Lung (tissue), 11 donors: ENCODE measurements at regions not wholly inside any gene's neighbourhood (a gene's known extent, or its start where the extent isn't known, plus 50 kb on each side); places are given as distances from the start of the nearest gene placed in this dataset.

Experiments
- ATAC-seq: fragments of 200-7000 bp; cut with Tn5 transposase; one replicate; pipeline ENCODE4 v1.9.1; 2020; ENCODE audit warnings: moderate number of reproducible peaks; ENCODE audit not compliant: insufficient read depth, low FRiP score
- DNase-seq, 3 donors: peaks; one replicate each; pipeline ENCODE4 v3.0.0-alpha.2; 2013 to 2017
- H3K27ac ChIP-seq, 2 donors: one replicate each; pipeline ENCODE4 v1.5.1; 2013; ENCODE audit warnings: mild to moderate bottlenecking in 2 of 2, moderate library complexity in 2 of 2, control low read depth in 1 of 2, inconsistent platforms in 1 of 2, low read depth in 1 of 2, low read length in 1 of 2
- H3K27me3 ChIP-seq, 3 donors: one replicate each; pipeline ENCODE4 v1.5.1; 2013; ENCODE audit warnings: low read length in 2 of 3; ENCODE audit not compliant: control insufficient read depth in 3 of 3, insufficient read depth in 3 of 3
- H3K36me3 ChIP-seq, 4 donors: one replicate each; pipeline ENCODE4 v1.5.1; 2013; ENCODE audit warnings: low read length in 4 of 4, mild to moderate bottlenecking in 1 of 4, moderate library complexity in 1 of 4; ENCODE audit not compliant: control insufficient read depth in 4 of 4, insufficient read depth in 4 of 4
- H3K4me1 ChIP-seq, 5 donors: one replicate each; pipeline ENCODE4 v1.5.1; 2013; ENCODE audit warnings: low read length in 5 of 5, mild to moderate bottlenecking in 2 of 5, moderate library complexity in 1 of 5; ENCODE audit not compliant: control insufficient read depth in 5 of 5, insufficient read depth in 5 of 5
- H3K4me3 ChIP-seq: one replicate; pipeline ENCODE4 v1.5.1; 2013; ENCODE audit warnings: mild to moderate bottlenecking, control low read depth, moderate library complexity
- H3K9ac ChIP-seq, 2 donors: one replicate each; pipeline ENCODE4 v1.5.1; 2013; ENCODE audit warnings: low read length in 2 of 2, control low read depth in 1 of 2; ENCODE audit not compliant: insufficient read depth in 1 of 2
- H3K9me3 ChIP-seq, 4 donors: one replicate each; pipeline ENCODE4 v1.5.1; 2013; ENCODE audit warnings: low read length in 3 of 4, mild to moderate bottlenecking in 1 of 4, moderate library complexity in 1 of 4; ENCODE audit not compliant: control insufficient read depth in 4 of 4, insufficient read depth in 3 of 4
- WGBS, 2 donors: extraction: QIAGEN DNeasy Blood & Tissue Kit; methylation state at CpG; one replicate each; pipeline ENCODE4 v1.1.7; 2013; 5-methylcytosine and 5-hydroxymethylcytosine counted together
- TF ChIP-seq, protein P1 (sequence below): IDR thresholded peaks from 2 replicates; pipeline ENCODE4 v1.5.1; 2012; ENCODE audit warnings: mild to moderate bottlenecking; ENCODE audit errors: control extremely low read depth, extremely low read depth
- donor health status: control.
- donor health status: control.
- donor health status: Bipolar disorder and iron deficiency.
- donor health status: healthy.
- donor health status: DM: yes; HTN: yes; CAD: no.

DNA sequence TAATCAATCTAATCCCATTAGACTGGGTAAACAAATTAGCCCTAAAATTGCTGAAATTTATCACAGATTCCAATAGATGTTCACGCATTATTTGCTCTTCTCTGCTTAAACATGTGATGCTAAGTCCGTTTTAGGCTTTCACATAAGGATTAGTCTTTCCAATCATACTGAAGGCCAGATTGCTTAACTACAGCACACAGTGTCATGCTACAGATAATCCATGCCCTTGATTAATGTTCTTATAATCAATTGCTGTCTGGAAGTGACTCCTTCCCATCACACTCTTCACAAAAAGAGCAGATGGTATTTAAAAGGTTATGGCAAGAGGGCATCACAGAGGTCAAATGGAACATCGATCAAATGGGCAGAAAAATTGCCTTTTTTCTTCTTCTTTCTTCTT is 471.5 kb upstream of the ROBO1 start:
- no peaks in the 10 kb centered on the region for H3K36me3 ChIP-seq
- H3K4me3 ChIP-seq = no peak overlapping the region
- H3K27ac ChIP-seq = no peak overlapping the region
- H3K9ac ChIP-seq = no peak overlapping the region
- ATAC-seq = no peak
- TF ChIP-seq, protein P1, sequence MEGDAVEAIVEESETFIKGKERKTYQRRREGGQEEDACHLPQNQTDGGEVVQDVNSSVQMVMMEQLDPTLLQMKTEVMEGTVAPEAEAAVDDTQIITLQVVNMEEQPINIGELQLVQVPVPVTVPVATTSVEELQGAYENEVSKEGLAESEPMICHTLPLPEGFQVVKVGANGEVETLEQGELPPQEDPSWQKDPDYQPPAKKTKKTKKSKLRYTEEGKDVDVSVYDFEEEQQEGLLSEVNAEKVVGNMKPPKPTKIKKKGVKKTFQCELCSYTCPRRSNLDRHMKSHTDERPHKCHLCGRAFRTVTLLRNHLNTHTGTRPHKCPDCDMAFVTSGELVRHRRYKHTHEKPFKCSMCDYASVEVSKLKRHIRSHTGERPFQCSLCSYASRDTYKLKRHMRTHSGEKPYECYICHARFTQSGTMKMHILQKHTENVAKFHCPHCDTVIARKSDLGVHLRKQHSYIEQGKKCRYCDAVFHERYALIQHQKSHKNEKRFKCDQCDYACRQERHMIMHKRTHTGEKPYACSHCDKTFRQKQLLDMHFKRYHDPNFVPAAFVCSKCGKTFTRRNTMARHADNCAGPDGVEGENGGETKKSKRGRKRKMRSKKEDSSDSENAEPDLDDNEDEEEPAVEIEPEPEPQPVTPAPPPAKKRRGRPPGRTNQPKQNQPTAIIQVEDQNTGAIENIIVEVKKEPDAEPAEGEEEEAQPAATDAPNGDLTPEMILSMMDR = no peak
- H3K27me3 ChIP-seq = no peaks in the 10 kb centered on the region
- no peaks in the 10 kb centered on the region for H3K9me3 ChIP-seq
- no peak for DNase-seq
- H3K4me1 ChIP-seq = peaks cover 0 to 8% (median 0%) of the 10 kb centered on the region in 5 donors
- 65 to 77% methylated on average over 3 of the region's 3 CpGs for WGBS, 2 donors

DNA sequence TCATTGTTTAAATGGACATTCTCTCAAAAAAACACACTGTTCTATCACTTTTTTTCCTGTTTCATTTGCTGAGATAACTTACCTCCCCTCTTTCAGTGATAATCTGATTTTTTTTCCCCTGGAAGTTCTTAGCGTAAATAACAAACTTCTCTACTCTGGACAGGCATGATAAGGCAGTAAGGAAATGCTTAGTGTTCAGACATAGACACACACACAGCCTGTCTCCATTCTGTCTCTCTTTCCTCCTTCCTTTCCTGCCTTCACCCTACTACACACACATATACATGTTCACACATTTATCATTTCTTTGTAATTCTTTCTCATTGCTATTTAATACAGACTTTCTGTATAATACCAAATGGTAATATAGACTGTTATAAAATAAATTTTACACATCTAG is 470.8 kb upstream of the ROBO1 start:
- H3K27ac ChIP-seq = no peak overlapping the region
- no peak overlapping the region for H3K9ac ChIP-seq
- H3K4me1 ChIP-seq = peaks cover 0 to 2% (median 0%) of the 10 kb centered on the region in 5 donors
- H3K9me3 ChIP-seq = no peaks in the 10 kb centered on the region
- TF ChIP-seq, protein P1 = no peak
- no peaks in the 10 kb centered on the region for H3K27me3 ChIP-seq
- DNase-seq (peak in 1 of 3 donors; percentile 10), ATAC-seq (no peak)
- H3K36me3 ChIP-seq = no peaks in the 10 kb centered on the region
- no peak overlapping the region for H3K4me3 ChIP-seq
- WGBS, 2 donors = 48 to 50% methylated on average over 1 of the region's 1 CpG

DNA sequence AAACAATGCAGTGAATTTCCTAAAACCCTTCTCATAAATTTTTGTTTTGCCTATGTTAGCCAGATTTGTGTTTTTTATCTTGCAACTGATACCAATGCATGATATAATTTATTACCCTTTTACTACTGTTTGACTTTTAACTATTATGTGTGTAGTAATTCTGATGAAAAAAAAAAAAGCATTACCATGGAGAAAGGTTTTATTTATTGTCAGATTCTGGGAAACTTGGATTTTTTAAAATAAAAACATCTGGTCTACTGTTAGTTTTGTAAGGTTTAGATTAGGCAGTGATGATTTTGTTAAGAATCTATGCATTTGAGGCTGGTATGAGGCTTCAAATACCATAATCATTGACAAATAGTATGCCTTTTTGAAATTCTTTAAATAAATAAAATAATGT is 470.4 kb upstream of the ROBO1 start:
- TF ChIP-seq, protein P1 = no peak
- ATAC-seq = no peak

DNA sequence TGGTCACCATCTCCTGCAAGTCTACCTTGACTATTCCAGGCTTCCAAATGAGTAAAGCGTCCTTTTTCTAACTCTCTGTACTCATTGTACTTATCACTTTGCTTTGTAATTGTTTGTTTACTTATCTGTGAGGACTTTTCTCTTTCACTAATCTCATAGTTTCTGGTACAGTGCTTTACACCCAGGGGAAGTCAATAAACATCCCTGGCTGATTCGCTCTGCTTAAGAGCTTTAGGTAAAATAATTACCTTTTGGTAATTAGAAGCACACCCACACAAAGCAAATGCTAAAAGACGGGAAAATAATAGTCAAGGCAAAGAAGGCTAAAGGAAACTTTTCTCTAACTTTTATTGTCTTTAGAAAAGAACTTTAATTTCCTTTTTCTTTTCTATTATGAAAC is 466.9 kb upstream of the ROBO1 start:
- TF ChIP-seq, protein P1 = no peak
- Histone ChIP-seq H3K27ac (no peak overlapping the region), H3K4me1 (no peaks in the 10 kb centered on the region), H3K4me3 (no peak overlapping the region), H3K9me3 (no peaks in the 10 kb centered on the region), H3K27me3 (no peaks in the 10 kb centered on the region), H3K36me3 (no peaks in the 10 kb centered on the region), H3K9ac (no peak overlapping the region)
- ATAC-seq = no peak
- no peak for DNase-seq
- WGBS, 2 donors = 72 to 81% methylated on average over 3 of the region's 3 CpGs

More for the DNA sequence above, 470.4 kb upstream of the ROBO1 start:
- H3K36me3 ChIP-seq = no peaks in the 10 kb centered on the region
- H3K27ac ChIP-seq = no peak overlapping the region
- no peaks in the 10 kb centered on the region for H3K4me1 ChIP-seq
- H3K4me3 ChIP-seq = no peak overlapping the region
- no peaks in the 10 kb centered on the region for H3K27me3 ChIP-seq
- peak in 1 of 3 donors; percentile 10 for DNase-seq
- no peak overlapping the region for H3K9ac ChIP-seq
- no peaks in the 10 kb centered on the region for H3K9me3 ChIP-seq
